IPS-11a (cell line): ENCODE measurements at regions not wholly inside any gene's neighbourhood (a gene's known extent, or its start where the extent isn't known, plus 50 kb on each side); places are given as distances from the start of the nearest gene placed in this dataset.

ENCODE experiments used
- H3K4me3 ChIP-seq: one replicate; pipeline ENCODE4 v1.5.1; 2013; ENCODE audit warnings: low read depth, low read length, control low read depth

DNA sequence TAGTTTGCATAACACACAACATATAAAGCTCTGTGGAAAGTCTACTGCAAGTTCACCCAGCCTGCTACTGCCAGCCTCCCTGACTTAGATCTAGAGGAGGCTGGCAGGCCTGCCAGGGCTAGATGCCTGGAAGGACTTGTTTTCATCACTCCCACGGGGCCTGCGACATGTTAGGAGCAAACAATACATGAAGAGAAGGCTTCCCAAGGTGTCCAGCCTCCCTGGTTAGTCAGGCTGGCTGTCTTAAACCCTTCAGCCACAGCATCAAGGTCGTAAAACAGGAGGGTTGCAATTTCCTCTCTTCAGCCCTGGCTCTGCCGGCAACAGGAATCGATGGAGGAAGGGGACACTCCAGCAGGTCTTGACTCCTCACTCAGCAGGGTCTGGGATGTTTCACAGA lies 104.5 kb downstream of the NGF start:
- H3K4me3 ChIP-seq = no peak overlapping the region

GRCh38 chr1:115230281-115230680 lies 107.8 kb downstream of the NGF start:
- no peak overlapping the region for H3K4me3 ChIP-seq

- no peak overlapping the region for H3K4me3 ChIP-seq
These were observed 109.0 kb downstream of the NGF start for GRCh38 chr1:115229016-115229415.

- H3K4me3 ChIP-seq = no peak overlapping the region
These were observed 109.9 kb downstream of the NGF start for GRCh38 chr1:115228191-115228590.

DNA sequence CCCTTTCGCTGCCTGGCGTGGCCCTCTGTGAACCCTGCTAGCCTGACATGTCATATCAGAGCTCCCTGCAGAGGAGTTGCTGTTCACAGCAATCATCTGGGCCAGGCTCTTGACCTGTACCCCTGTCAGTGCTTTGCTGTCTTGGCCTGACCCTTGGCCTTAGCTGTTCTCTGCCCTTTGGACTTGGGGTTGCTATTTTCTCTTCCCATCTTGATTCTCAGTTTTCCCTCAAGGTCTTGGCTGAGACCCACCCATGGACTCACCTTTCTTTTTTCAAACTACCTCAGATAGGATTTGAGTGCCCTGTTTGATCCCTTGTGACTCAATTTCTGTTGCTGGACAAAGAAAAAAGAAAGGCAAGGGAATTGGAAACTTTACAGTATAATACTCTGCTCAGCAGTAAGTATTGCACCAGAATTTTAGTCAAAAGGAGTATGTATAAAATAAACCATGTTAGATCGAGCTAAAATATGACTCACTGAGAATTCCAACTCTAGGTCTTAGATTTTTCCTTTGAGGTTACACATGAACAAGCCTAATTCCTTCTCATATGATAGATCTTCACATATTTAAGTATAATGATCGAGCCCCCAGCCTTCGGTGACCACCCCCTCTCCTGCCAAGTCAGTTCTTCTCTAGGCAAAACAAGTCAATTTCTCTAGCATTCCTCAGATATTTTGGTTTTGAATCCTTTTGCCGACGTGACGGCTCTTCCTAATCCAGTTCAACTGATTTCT lies 110.5 kb downstream of the NGF start:
- H3K4me3 ChIP-seq = no peak overlapping the region

DNA sequence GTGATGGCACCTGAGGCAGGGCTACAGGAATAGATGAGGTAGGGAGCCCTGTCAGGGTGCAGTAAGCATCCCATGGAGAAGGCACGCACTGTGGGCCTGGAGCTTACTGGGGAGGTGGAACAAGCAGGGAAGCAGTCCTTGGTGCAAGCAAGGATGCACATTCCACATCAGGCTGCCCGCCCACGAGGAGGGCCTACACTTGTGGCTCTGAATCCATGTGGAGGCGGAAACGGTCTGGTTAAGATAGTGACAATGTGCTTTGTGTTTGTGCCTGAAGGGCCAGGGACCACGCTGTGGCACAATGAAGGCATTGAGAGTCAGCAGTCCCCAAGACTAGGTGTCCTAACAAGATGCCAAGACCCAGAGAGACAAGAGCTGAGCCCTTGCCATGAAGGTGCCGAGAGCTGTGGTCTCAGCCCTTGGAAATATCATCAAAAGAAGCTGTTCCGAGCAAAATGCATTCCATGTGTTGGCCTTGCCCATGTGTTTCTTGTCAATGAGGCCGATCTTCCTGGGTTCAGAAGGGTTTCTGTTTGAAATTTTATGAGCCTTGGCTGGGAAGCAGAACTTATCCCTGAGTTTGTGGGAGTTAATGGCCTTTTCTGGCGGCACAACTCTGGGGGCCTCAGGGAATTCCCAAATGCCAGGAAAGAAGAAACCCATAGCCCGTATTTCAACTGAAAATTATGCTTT lies 111.9 kb downstream of the NGF start:
- no peak overlapping the region for H3K4me3 ChIP-seq

DNA sequence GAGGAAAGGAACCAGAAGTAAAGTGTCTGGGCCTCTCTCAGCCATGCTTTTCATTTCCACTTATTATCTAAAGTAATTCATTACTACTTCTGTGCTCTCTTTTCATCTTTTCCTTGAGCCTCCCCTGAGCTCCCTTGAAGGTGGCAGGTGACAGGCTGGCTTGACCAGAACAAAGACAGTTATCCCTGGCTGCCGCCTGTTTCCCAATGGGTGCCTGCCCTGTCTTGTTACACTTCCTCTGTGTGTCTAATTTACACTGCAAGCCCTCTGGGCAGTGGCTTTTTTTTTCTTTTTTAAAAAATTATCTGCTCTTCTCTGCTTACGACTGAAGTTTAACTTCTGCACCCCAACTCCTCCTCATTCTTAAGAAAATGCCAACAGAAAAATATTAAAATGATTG lies 113.4 kb downstream of the NGF start:
- H3K4me3 ChIP-seq = no peak overlapping the region

DNA sequence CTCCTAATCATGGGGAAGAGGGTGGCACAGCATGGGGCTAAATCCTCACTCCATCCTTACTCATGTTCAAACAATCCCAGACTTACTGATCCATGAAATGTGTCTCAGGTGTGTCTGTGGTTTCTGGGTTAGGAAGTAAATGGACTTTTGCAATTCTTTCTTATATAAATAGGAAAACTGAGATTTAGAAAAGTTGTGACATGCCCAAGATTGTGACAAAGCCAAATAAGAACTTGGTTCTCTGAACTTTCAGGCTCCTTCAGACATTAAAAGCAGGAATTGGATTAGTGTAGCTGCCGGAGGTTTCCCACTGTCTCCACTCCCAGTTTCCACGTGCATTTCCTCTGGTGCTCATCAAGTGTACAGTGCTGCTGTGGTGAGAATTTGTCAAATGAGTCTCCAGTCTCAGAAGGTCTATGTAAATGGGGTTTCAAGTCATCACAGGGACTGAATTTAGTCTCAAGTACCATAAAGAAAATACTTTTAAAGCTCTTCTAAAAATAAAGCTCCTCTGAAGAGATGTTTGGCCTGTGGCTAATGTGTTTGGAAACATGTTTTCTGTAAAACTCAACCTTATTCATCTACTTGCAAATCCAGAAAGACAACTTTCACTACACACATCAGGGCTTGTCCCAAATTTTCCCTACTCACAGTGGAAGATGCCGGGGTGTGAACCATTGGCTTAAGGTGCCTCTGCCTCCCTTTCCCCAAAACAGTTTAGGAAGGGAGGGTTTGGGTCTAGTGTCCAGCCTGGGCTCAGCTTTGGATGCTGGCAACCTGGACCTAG lies 115.2 kb downstream of the NGF start:
- H3K4me3 ChIP-seq = no peak overlapping the region

GRCh38 chr1:115220340-115221270 lies 117.4 kb downstream of the NGF start:
- no peak overlapping the region for H3K4me3 ChIP-seq

- H3K4me3 ChIP-seq = no peak overlapping the region
These were observed 118.1 kb downstream of the NGF start for GRCh38 chr1:115219927-115220326.

GRCh38 chr1:115218699-115219098 lies 119.3 kb downstream of the NGF start:
- H3K4me3 ChIP-seq = no peak overlapping the region

GRCh38 chr1:115218034-115218405 lies 120.0 kb downstream of the NGF start:
- H3K4me3 ChIP-seq = no peak overlapping the region

- H3K4me3 ChIP-seq = no peak overlapping the region
These were observed 120.7 kb downstream of the NGF start for GRCh38 chr1:115217150-115218033.

GRCh38 chr1:115215703-115216521 lies 122.1 kb downstream of the NGF start:
- no peak overlapping the region for H3K4me3 ChIP-seq

DNA sequence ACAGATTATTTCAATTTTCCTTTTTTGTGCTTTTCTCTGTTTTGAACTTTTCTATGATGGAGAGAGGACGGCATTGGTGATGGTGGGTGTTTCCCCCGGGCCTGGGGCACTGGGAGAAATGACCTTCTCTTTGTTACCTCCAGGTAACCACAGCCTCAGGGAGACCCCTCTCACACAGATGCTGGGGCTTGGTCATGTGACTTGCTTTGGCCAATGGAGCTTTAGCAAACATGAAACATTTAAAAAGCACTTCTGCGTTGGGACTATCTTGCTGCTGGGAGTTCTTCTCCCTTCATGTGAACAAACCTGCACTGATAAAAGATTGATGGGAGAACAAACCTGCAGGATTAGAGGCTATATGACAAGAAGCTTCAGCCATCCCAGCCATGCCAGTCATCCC lies 122.9 kb downstream of the NGF start:
- no peak overlapping the region for H3K4me3 ChIP-seq

DNA sequence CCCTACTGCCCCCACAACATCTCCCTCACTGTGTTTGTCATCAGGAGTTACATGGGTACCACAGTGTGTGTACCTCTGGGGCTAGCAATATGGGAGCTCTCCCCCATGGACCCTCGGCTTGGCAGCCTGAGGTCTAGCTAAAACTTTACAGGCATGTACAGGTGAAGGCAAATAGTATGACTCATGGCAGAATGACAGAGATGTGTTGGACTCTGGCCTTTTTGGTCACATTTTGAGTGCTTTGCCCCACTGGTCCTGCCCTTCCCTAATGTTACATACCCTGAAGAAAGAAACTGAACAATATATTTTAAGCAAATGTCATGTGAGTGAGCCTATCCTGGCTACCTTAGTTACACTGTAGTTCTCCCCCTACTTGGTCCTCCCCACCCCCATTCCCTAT lies 124.0 kb downstream of the NGF start:
- no peak overlapping the region for H3K4me3 ChIP-seq

- no peak overlapping the region for H3K4me3 ChIP-seq
These were observed 123.8 kb upstream of the TSPAN2 start for GRCh38 chr1:115213130-115213529.

DNA sequence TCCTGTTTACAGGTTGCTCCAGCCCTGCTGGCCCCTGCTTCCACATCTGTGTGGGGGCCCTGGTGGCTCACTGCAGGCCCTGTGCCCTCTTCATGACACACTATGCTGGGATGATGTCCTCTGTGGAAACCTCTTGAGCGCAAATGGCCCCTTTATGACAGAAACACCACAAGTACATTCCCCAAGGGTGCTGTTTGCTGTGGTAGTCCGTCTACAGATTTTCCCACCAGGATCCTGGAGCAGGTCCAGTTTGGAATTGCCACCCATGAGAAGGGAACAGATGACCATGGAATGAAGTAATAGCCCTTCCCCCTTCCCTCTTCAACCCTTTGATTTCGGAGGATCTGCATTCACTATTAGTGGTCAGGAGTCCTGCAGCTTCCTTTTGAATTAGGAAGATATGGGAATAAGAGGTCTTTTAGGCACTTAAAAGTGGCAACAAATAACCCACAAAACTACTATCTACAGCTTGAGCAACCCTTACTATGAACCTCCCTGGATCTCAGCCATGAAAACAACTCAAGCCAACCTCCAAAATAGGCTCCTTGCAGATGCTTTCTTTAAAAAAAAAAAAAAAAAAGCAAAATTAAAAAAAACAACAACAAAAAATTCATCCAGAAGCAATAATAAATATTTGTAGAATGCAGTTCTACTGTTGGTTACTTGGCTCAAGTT lies 121.9 kb upstream of the TSPAN2 start:
- no peak overlapping the region for H3K4me3 ChIP-seq
